ENCODE measurements at regions not wholly inside any gene's neighbourhood (a gene's known extent, or its start where the extent isn't known, plus 50 kb on each side); places are given as distances from the start of the nearest gene placed in this dataset.
"Not testable (repeated sequence)": the region's sequence is repeated elsewhere in the genome, so short reads cannot be mapped to it uniquely, and the experiment has no call there.

DNA sequence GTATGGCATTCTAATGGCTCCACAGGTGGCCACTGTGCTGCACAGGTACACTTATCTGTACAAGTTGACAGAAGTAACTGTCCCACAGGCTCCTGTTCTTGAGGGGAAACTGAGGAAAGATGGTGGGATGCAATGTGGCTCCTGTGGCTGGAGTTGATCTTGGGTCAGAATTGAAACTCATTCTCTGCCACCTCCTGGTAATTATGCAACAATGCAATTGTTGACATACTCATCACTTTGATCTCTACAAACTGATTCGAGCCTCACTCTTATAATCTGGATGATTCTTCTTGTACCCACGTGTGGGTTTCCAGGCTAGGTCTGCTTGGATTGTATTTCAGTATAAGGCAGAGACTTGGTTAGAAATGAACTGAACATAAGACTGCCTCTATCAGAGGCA, 148.8 kb downstream of the CCNG2 start:
- no peak for DNase-seq (ENCODE audit: low read depth, low spot score)

DNA sequence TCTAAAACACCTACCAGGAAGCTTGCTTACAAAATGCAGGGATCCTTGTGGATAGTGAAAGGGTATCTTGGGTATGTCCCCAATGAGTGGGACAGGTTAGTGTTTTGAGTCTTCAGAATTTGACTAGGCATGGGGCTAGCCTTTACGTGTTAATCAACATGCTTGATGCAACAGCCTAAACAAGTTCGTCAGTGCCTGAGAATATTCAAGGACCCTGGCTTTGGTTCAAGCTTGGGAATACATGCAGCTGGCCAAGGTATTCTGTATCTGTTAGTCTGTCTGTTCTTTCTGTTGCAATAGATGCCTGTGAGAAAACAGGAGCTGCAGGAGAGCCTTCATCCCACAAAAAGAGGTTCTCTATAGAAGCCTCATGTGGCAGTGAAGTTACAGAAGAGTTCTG, 149.5 kb downstream of the CCNG2 start:
- no peak for DNase-seq (ENCODE audit: low read depth, low spot score)

DNA sequence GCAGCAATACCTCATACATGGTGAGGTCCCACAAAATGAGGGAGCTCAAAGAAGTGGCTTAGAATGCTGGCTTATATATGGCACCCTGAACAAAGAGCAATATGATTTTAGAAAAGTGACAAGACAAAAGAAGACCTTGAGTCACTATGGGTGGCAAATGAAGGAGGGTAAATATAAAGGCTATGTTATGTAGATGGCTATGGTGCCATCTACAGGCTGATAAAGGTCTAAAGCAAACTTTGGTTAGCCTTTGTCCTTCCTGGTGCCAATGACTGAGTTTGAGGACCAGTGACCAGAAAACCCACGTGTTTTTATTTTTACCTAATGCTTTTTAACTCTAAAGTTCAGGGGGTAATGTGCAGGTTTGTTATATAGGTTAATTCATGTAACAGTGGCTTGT, 151.8 kb downstream of the CCNG2 start:
- no peak for DNase-seq (ENCODE audit: low read depth, low spot score)

DNA sequence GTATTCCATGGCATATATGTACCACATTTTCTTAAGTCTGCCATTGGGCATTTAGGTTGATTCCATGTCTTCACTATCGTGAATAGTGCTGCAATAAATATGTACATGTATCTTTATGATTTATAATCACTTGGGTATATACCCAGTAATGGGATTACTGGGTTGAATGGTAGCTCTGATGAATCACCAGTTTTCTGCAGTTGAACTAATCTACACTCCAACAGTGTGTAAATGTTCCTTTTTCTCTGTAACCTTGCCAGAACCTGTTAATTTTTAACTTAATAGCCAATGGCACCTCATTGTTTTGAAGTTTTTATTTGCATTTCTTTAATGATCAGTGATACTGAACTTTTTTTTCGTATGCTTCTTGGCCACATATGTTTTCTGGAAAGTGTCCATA, 152.5 kb downstream of the CCNG2 start:
- no peak for DNase-seq (ENCODE audit: low read depth, low spot score)

- no peak for DNase-seq (ENCODE audit: low read depth, low spot score)
Measured at GRCh38 chr4:77310931-77311330, 153.9 kb downstream of the CCNG2 start.

- DNase-seq (ENCODE audit: low read depth, low spot score): no peak
Measured at GRCh38 chr4:77314697-77315096, 157.7 kb downstream of the CCNG2 start.

DNA sequence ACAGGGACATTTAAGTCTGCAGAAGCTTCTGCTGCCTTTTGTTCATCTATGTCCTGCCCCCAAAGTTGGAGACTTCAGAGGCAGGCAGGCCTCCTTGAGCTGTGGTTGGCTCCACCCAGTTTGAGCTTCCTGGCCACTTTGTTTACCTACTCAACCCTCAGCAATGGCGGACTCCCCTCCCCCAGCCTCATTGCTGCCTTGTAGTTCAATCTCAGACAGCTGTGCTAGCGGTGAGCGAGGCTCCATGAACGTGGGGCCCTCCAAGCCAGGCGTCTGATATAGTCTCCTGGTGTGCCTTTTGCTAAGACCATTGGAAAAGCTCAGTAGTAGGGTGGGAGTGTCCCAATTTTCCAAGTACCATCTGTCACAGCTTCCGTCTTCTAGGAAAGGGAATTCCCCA, 170.1 kb downstream of the CCNG2 start:
- DNase-seq (ENCODE audit: low read depth, low spot score): no peak

DNA sequence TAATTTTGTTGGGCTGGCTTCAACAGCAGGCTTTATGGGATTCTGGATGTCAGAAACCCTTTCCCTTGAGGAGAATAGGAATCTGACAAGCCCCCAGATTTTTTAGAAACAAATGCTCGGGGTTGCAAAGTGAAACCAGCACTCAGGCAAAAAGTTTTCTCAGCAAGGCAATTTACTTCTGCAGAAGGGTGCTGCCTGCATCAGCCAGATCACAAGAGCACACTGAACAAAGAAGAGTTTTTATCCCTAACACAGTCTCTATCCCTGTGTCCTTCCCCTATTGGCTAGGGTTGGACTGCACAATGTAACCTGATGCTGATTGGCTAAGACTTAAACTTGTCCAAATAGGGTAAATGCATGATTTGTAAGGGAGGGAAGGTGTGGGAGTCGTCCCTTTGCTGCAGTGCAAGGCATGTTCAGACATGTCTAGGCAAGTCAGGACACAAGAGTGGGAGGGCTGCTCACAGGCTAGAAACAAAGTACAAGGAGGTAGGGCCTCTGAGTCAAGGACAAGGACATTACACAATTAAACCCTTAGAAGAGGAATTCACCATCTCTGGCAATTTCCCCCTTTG, 175.8 kb downstream of the CCNG2 start:
- DNase-seq (ENCODE audit: low read depth, low spot score): no peak

GRCh38 chr4:77336411-77337142, 179.6 kb downstream of the CCNG2 start:
- no peak for DNase-seq (ENCODE audit: low read depth, low spot score)

- no peak for DNase-seq (ENCODE audit: low read depth, low spot score)
Measured at GRCh38 chr4:77342170-77342810, 185.3 kb downstream of the CCNG2 start.

DNA sequence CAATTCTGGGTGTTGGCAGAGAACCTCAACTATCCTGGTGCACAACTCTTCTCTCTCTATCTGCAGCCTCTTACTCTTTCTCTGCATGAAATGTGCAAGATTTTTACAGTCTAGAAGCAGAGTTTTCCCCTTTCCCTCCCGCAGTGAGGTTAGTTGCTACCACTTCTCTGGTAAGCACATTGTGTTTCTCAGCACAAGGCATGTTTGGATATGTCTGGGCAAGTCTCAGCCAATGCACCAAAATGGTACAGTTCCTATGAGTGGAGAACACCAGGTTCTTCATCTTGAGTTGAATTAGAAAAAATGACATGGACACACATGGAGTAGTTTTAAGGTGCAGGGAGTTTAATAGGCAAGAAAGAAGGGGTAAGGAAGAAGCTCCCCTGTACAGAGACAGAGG, 187.0 kb downstream of the CCNG2 start:
- DNase-seq (ENCODE audit: low read depth, low spot score): no peak

DNA sequence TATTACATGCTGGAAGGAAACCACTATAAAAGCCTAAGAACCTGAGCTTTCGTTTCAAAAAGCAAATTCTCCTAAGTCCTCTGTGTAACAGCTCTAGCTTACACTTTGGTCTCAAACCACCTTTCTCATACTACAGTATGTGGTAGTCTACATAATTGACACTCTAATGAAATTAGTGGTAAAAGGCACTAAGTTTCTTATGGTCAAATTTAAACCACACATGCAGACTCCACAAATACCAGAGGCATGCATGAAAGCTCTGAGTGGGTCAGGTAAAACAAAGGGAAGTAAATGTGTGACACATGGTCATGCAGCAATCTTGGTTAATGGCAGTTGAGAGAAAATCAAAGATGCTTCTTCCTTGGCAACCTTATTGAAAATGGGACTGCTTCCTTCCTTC, 187.8 kb downstream of the CCNG2 start:
- DNase-seq (ENCODE audit: low read depth, low spot score): no peak

- DNase-seq (ENCODE audit: low read depth, low spot score): no peak
Measured at GRCh38 chr4:77347351-77347966, 190.5 kb downstream of the CCNG2 start.

- no peak for DNase-seq (ENCODE audit: low read depth, low spot score)
Measured at GRCh38 chr4:77348815-77349214, 191.8 kb downstream of the CCNG2 start.

- no peak for DNase-seq (ENCODE audit: low read depth, low spot score)
Measured at GRCh38 chr4:77349364-77349763, 192.4 kb downstream of the CCNG2 start.

DNA sequence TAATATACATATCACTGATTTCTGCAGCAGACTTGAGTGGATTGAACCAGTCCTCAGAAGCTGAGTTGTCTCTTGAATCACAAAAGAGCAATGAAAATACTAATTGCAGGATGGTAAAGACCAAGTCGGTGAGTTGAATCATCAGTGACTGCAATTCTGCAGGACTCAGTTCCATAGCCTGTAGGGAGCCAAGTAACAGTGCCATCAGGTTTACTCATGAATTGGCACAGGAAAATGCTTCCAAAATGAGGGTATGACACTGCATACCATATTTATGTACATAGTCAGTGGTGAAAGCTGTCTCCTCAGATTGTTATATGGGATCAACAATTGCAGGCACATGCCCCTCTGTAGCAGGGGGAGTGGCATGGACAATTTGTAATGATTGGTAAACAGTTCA, 192.8 kb downstream of the CCNG2 start:
- DNase-seq (ENCODE audit: low read depth, low spot score): no peak

DNA sequence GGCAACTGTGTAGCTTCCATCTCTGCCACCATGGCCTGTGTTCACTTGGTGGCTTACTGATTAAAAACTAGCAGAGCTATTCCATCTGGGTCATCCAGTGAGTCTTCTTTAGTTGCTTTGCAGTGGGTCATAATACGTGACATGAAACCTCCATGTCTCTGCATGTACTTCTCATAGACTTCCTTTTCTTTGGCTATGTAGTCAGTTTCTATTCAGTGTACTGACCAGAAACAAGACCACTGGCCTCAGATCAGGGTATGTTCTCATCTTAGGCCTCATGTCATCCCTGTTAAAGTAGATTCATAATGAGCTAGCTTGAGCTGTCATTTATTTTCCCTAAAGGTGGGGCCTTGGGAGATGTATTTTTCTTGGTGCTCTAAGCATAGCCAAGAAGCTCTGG, 195.2 kb downstream of the CCNG2 start:
- no peak for DNase-seq (ENCODE audit: low read depth, low spot score)

- DNase-seq (ENCODE audit: low read depth, low spot score): not testable (repeated sequence)
Measured at GRCh38 chr4:77353724-77354315, 196.8 kb downstream of the CCNG2 start.

- DNase-seq (ENCODE audit: low read depth, low spot score): no peak
Measured at GRCh38 chr4:77354550-77354949, 197.5 kb downstream of the CCNG2 start.

GRCh38 chr4:77355731-77356130, 198.7 kb downstream of the CCNG2 start:
- DNase-seq (ENCODE audit: low read depth, low spot score): no peak

DNA sequence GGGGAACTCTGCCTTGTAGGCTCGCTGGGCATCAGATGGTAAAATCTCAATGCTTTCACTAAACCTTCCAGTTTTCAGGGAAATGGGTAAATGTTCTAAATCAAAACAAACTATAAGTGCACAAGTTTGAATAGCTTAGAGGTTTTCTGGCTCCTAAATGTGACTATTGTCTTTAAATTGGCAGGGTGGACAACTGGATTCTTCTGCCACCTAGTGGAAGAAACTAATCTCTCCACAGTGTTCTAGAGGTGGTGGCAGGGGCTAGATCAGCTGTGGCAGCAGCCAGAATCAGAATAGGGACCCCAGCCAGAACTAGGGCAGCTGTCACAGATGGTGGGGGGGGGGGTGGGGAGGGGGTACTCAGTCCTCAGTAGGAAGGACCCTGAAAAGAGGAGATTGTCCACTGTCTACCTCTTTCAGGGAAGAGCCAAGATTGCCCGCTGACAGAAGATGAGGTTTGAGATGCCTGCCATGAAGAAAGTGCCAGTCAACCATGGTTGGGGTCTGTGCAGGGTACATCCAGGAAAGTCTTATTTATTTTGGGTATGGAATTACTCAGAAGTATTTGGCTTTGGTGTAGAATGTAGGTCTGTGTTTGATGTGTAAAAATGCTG, 201.4 kb downstream of the CCNG2 start:
- DNase-seq (ENCODE audit: low read depth, low spot score): no peak

DNA sequence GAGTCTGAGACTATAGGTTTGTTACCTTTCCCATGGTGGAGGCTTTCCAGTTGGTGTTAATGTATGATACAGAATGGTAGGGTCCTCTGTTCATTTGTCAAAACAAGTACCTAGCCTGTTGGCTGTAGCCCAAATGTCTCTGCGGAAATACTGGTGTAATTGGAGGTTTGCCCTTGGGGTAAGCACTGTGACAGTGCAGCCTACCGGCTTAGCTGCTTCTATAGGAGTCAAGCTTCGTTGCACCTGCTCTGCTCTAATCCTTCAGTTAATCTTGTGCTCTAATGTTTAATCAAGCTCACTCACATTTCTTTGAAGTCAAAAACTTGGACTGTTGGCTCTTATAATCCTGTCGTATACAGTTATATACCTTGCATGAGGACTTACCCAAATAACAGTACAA, 203.4 kb downstream of the CCNG2 start:
- no peak for DNase-seq (ENCODE audit: low read depth, low spot score)
